ENCODE measurements at regions not wholly inside any gene's neighbourhood (a gene's known extent, or its start where the extent isn't known, plus 50 kb on each side); places are given as distances from the start of the nearest gene placed in this dataset.

DNA sequence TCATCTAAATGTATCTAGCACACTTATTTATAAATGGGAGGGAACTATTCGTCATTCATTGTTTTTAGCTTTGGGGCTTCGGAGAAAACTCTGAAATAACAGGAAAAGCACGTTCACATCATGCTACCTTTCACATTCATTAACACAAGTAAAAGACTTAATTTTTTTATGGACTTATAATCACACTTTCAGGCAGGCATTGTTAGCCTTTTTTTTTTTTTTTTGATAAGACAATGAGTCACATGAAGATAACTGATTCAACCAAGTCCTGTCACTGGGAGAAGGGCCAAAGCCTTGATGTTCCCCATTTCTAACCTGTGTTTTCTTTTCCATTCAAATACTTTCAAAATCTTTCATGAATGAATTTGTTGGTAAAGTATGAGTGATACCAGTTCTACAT, 631.3 kb upstream of the CA10 start:
- no peak overlapping the region for H3K27ac ChIP-seq
- no peak for DNase-seq (ENCODE audit: low spot score)
- H3K4me3 ChIP-seq = no peak overlapping the region
- TF ChIP-seq CTCF (IDR thresholded peaks at IDR 0.05) = no peak

DNA sequence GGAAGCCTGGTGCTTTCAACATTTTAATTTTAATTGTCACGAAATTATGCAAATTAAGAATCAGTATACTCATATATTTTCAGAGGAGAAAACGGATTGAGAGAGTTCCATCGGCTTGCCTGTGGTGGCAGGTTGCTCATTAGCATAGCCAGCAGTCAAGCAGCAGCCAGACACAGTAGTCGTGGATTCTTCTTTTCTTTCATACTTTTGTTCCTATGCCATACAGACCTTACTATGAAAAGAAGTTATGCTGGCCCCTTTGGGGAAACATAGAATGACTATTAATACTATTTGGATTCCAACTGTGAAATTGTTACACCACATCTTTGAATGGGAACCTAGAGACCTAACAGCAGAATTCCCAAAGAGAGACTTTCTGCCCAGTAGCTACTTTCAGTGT, 617.7 kb upstream of the CA10 start:
- DNase-seq (ENCODE audit: low spot score) = no peak
- Histone ChIP-seq H3K4me3 (no peak overlapping the region), H3K27ac (no peak overlapping the region)
- no peak for TF ChIP-seq CTCF (IDR thresholded peaks at IDR 0.05)

DNA sequence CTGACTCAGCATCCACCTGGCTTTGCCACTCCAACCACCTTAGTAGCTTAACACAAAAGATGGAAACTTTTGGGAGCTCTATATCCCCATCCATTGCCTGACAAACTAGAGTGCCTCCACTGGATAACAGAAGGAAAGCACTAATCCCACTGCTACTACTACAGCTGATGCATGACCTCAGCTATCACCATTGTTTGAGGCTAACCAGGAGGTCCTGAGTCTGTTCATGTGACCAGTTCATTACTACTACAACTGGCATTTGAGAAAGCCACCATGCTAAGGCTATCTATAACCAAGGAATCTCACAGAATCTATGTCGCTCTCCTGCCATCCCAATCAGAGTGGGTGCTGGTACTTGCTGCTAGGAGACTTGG, 604.3 kb upstream of the CA10 start:
- Histone ChIP-seq H3K4me3 (no peak overlapping the region), H3K27ac (no peak overlapping the region)
- no peak for DNase-seq (ENCODE audit: low spot score)
- TF ChIP-seq CTCF (IDR thresholded peaks at IDR 0.05) = no peak

GRCh38 chr17:52762147-52762793, 603.8 kb upstream of the CA10 start:
- DNase-seq (ENCODE audit: low spot score) = no peak
- Histone ChIP-seq H3K27ac (no peak overlapping the region), H3K4me3 (no peak overlapping the region)
- TF ChIP-seq CTCF (IDR thresholded peaks at IDR 0.05) = no peak

- Histone ChIP-seq H3K27ac (no peak overlapping the region), H3K4me3 (no peak overlapping the region)
- no peak for TF ChIP-seq CTCF (IDR thresholded peaks at IDR 0.05)
- DNase-seq (ENCODE audit: low spot score) = no peak
These were observed 601.4 kb upstream of the CA10 start for GRCh38 chr17:52759864-52760263.

- Histone ChIP-seq H3K4me3 (no peak overlapping the region), H3K27ac (no peak overlapping the region)
- no peak for DNase-seq (ENCODE audit: low spot score)
- no peak for TF ChIP-seq CTCF (IDR thresholded peaks at IDR 0.05)
These were observed 600.0 kb upstream of the CA10 start for GRCh38 chr17:52758481-52758880.

DNA sequence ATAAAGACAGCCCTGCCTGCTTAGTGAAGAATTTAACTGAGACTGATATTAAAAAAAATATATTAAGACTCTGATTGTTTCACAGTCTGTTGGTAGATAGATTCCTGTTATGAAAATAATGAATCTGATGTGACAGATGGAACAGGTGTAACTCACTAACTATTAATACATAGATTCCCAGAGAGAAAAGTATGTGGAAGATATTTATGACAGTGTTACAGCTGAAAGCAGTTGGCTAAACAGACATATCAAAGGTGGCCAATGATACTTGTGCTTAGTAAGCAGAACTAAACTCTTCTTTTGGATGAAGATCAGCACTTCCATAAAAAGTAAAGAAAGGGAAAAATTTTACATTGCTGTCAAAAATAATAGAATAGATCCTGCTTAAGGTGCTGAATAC, 598.2 kb upstream of the CA10 start:
- no peak for TF ChIP-seq CTCF (IDR thresholded peaks at IDR 0.05)
- DNase-seq (ENCODE audit: low spot score) = no peak
- no peak overlapping the region for H3K4me3 ChIP-seq
- no peak overlapping the region for H3K27ac ChIP-seq
